ENCODE measurements at regions not wholly inside any gene's neighbourhood (a gene's known extent, or its start where the extent isn't known, plus 50 kb on each side); places are given as distances from the start of the nearest gene placed in this dataset.
"Not testable (repeated sequence)": the region's sequence is repeated elsewhere in the genome, so short reads cannot be mapped to it uniquely, and the experiment has no call there.

DNA sequence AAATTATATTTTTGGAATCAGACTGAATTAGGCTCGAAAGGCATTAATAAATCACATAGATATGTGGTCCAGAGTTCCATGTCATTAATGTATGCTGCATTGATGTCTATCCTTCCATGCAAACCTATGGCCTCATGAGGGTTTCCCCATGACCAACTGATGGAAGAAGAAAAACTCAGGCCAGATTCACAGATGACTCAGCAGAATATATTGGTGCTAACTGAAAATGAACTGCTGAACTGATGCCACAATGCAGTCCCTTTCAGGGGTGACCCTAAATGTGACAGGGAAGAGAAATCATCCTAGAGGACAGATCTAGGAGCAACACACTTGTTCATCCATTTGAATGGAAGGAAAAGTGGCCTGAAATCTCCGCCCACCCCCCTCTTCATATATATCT lies 110.5 kb upstream of the KCND3 start:
- no peak for DNase-seq (ENCODE audit: low spot score)

DNA sequence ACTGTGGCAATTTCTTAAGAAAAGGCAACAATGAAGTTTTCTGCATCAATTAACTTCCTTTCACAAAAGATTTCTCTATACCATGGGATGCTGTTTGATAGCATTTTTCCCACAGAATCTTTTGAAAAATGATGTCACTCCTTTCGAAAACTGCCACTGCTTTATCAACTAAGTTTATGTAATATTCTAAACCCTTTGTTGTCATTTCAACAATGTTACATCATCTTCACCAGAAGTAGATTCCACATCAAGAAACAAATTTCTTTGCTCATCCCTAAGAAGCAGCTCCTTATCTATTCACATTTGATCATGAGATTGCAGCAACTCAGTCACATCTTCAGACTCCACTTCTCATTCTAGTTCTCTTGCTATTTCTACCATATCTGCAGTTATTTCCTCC lies 116.1 kb upstream of the KCND3 start:
- DNase-seq (ENCODE audit: low spot score) = no peak

DNA sequence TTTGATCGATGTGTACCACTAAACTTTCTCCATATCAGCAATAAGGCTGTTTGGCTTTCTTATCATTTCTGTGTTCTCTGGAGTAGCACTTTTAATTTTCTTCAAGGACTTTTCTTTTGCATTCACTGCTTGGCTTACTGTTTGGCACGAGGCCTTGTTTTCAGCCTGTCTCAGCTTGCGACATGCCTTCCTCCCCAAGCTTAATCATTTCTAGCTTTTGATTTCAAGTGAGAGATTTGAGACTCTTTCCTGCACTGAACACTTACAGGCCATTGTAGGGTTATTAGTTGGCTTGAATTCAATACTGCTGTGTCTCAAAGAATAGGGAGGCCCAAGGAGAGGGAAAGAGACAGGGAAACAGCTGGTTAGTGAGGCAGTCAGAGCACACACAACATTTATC lies 120.6 kb upstream of the KCND3 start:
- no peak for DNase-seq (ENCODE audit: low spot score)

GRCh38 chr1:112111734-112112133 lies 122.3 kb upstream of the KCND3 start:
- no peak for DNase-seq (ENCODE audit: low spot score)

DNA sequence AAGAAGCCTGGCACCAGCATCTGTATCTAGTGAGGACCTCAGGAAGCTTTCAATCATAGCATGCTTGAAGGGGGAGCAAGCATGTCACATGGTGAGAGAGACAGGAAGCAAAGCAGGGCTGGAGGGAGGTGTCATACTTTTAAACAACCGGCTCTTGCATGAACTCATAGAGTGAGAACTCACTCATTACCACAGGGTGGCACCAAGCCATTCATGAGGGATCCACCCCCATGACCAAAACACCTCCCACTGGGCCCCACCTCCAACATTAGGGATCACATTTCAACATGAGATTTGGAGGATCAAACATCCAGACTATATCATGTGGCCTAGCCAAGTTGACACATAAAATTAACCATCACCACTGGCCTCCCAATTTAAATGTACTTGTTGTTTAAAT lies 125.1 kb upstream of the KCND3 start:
- DNase-seq (ENCODE audit: low spot score) = no peak

GRCh38 chr1:112126598-112126997 lies 137.1 kb upstream of the KCND3 start:
- DNase-seq (ENCODE audit: low spot score) = no peak

DNA sequence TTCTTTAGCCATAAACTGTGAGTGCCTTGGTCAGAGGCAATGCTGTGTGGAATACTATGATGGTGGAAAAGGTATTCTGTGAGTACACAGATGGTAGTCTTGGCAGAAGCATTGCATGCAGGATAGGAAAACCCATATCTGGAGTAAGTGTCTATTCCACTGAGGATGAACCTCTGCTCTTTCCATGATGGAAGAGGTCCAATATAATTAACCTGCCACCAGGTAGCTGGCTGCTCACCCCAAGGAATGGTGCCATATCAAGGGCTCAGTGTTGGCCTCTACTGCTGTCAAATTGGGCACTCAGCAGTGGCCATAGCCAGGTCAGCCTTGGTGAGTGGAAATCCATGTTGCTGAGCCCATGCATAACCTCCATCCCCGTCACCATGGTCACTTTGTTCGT lies 138.1 kb upstream of the KCND3 start:
- DNase-seq (ENCODE audit: low spot score) = not testable (repeated sequence)

DNA sequence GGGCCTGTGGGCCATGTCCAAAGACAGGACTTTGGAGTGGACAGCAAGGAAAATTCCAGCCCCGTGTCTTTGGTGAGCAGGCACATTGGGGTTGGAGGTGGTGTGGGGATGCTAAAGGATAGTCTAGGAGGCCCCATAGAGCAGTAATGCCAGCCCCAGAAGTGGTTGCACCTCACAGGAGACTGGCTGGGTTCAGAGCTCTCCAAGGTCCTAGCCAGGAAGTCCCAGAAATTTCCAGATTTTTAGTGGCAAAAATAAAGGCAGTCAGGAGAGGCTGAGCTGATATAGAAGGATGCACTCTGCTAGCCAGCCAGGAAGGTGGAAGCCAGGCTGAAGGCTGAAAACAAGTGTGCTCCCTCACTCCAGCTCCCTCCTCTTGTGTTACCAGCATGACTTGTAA lies 144.0 kb upstream of the KCND3 start:
- no peak for DNase-seq (ENCODE audit: low spot score)

GRCh38 chr1:112140743-112141142 lies 151.3 kb upstream of the KCND3 start:
- no peak for DNase-seq (ENCODE audit: low spot score)

DNA sequence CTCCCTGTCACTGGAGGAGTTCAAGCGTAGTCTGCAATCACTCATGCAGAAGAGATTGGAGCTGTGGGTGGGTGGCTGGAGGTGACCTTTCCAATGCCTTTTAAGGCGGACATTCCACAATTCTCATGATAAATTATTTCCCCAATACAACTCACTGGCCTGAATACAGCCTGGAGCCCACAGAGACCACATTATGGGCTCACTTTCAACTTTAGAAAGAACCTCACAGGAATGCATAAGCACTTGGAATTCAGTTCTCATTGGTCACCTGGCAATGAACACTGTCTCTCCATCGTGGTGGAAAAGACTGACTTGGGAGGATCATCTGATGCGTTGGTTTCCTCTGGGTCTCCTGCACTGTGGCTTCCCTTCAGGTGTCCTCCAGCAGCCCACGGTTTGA lies 151.8 kb upstream of the KCND3 start:
- no peak for DNase-seq (ENCODE audit: low spot score)

- DNase-seq (ENCODE audit: low spot score) = no peak
These were observed 152.5 kb upstream of the KCND3 start for GRCh38 chr1:112141923-112142322.

DNA sequence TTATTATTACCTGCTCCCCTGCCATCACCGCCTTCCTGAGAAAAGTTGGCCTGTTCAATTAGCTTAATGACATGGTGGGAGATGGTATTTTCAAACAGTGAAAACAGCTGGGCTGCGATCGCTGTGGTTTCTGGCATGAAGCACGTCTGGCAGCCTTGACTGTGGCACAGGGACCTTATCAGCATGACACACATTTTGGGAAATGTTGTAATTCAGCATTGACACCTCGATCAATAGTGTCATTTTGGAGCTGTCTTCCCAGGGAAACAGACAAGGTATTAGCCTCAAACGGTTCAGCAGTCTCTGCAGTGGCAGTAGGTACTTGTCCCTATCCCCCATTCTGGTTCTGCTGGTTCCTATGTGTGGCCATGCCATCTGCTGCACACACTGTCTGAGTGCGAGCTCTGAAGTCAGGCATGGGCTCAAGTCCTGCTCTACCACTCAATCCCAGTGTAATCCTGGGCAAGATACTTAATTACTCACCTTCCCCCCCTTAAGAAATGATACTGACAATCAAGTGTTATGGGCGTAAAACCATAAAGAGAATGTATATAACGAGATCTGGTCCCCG lies 154.5 kb upstream of the KCND3 start:
- no peak for DNase-seq (ENCODE audit: low spot score)

- DNase-seq (ENCODE audit: low spot score) = no peak
These were observed 155.4 kb upstream of the KCND3 start for GRCh38 chr1:112144733-112145426.

DNA sequence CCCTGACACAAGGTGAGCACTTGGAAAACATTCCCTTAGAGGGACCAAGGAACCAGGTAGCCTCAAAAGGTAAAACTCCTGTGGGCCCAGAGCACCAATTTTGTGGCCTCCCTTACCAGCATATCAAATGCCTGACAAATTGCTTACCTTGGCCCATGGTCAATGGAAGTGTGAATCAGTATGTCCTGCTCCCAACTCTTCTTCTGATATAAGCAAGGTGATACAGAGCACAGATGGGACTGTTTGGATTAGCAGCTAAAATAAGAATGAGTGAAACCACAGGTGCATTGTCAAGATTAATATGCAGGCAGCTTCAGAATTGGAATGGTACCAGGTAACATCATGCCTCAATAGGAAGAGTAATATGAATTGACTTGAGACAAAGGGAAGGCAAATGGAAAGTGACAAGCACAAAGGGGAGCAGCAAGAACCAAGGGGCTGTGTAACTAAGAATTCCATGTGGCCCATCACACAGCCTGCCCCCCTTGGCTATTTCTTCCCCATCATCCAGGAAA lies 156.8 kb upstream of the KCND3 start:
- DNase-seq (ENCODE audit: low spot score) = no peak

GRCh38 chr1:112160214-112160613 lies 170.7 kb upstream of the KCND3 start:
- not testable (repeated sequence) for DNase-seq (ENCODE audit: low spot score)

DNA sequence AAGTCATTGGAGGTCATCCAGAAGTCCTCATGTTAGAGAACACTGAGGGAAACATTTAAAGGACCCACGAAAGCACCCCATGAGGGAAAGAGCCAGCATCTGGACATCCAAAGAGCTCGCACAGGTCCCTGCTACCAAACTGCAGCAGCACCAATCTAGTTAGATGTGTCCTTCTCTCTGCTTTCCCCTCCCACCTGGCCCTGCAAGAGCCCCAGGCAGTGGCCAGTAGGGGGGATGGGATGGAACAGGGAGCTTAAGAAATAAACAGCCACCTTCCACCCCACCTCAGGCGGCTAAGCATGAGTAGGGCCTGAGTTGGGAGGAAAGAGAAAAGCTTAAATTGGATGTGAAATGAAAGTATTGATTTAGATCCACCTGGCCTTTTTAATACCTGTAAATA lies 175.9 kb upstream of the KCND3 start:
- no peak for DNase-seq (ENCODE audit: low spot score)

DNA sequence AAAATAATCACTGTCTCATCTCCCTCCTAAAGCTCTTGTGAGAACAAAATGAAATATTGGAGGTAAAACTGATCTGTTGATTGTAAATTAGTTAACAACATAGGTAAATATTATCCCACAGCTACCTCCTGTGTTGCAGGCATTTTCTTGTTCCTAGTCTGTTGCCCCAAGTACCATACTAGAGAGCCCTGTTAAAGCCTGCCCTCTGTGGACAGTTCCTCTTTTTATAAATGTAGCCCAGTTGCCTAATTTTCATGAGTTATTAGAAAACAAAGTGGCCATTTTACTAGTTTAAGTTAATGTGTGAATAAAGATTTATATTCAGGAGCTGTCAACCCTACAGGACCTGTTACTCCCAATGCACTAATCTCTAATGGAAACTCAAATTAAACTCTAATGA lies 180.0 kb upstream of the KCND3 start:
- DNase-seq (ENCODE audit: low spot score) = no peak

- peak; percentile 53 for DNase-seq (ENCODE audit: low spot score)
These were observed 182.9 kb upstream of the KCND3 start for GRCh38 chr1:112172294-112172882.

DNA sequence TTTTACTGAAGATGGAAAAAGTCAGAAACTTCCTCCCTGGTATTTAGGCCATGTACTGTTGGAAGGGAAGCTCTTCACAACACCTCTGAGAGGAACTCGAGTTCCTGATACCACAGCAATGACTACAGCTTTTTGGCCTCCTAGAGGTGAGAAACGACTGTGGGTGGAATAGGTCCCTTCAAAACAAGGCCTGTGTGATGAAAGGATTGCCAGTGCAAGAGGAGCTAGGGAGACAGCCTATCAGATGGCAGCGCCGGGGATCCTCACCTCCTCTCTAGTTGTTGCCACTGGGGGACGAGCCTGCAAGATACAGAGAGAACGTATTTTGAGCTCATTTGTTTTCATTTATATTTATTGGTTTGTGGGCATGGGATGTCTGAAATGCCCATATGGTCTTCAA lies 187.8 kb upstream of the KCND3 start:
- DNase-seq (ENCODE audit: low spot score) = no peak

- no peak for DNase-seq (ENCODE audit: low spot score)
These were observed 199.1 kb upstream of the KCND3 start for GRCh38 chr1:112188611-112189010.

- no peak for DNase-seq (ENCODE audit: low spot score)
These were observed 199.9 kb upstream of the CTTNBP2NL start for GRCh38 chr1:112196008-112196588.

DNA sequence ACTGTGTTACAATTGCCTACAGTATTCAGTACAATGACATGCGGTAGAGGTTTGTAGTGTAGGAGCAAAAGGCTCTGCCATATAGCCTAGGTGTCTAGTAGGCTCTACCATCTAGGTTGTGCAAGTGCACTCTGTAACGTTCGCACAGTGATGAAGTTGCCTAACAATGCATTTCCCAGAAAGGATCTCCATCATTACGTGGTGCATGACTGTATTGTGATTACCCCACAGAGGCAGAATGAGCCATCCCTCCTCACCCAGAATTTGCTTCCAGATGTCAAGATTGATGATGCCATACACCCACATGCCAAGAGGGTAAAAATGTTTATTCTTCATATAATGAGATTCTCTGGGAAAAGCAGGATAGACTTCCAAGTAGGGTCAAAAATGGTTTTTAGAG lies 199.3 kb upstream of the CTTNBP2NL start:
- DNase-seq (ENCODE audit: low spot score) = no peak

GRCh38 chr1:112209493-112209892 lies 186.5 kb upstream of the CTTNBP2NL start:
- DNase-seq (ENCODE audit: low spot score) = no peak

Data from A172 (cell line).